ENCODE measurements at regions not wholly inside any gene's neighbourhood (a gene's known extent, or its start where the extent isn't known, plus 50 kb on each side); places are given as distances from the start of the nearest gene placed in this dataset.

GRCh38 chr21:20611008-20611407 lies 387.2 kb upstream of the NCAM2 start:
- no peak for TF ChIP-seq CTCF (IDR thresholded peaks at IDR 0.05 in 8 of 11, conservative IDR thresholded peaks at IDR 0.05 in 3 of 11)
- no peak for TF ChIP-seq POLR2A (IDR thresholded peaks at IDR 0.05)
